Colonic mucosa (tissue), 4 donors: ENCODE measurements at regions not wholly inside any gene's neighbourhood (a gene's known extent, or its start where the extent isn't known, plus 50 kb on each side); places are given as distances from the start of the nearest gene placed in this dataset.

Experiments
- DNase-seq: peaks from one replicate; pipeline ENCODE4 v3.0.0-alpha.2; 2020
- H3K27ac ChIP-seq: fragments of 200-600 bp; one replicate; pipeline ENCODE4 v1.8.0; 2021
- H3K27me3 ChIP-seq: fragments of 200-600 bp; one replicate; pipeline ENCODE4 v1.8.0; 2021
- H3K36me3 ChIP-seq: fragments of 200-600 bp; one replicate; pipeline ENCODE4 v1.8.0; 2021
- H3K4me1 ChIP-seq: fragments of 200-600 bp; one replicate; pipeline ENCODE4 v1.8.0; 2021; ENCODE audit warnings: mild to moderate bottlenecking
- H3K4me3 ChIP-seq: fragments of 200-600 bp; one replicate; pipeline ENCODE4 v1.8.0; 2021
- H3K9ac ChIP-seq, 2 donors: one replicate each; pipeline ENCODE4 v1.7.0; 2013; ENCODE audit warnings: control low read depth in 2 of 2, low read depth in 2 of 2, low read length in 2 of 2
- H3K9me3 ChIP-seq: fragments of 200-600 bp; one replicate; pipeline ENCODE4 v1.8.0; 2021
- intact Hi-C: fragments of 100-400 bp; cut with DNase I; formaldehyde crosslinking; loops from one replicate; pipeline ENCODE4 v1.14.1; 2022
- TF ChIP-seq, protein P1 (sequence below): fragments of 200-600 bp; IDR thresholded peaks from one replicate; pipeline ENCODE4 v1.8.0; 2022; ENCODE audit warnings: antibody characterized with exemption, mild to moderate bottlenecking
- donor health status: healthy.
- donor health status: DM: no; HTN: no; CAD: no.
- donor health status: DM: no; HTN: no; CAD: no.

DNA sequence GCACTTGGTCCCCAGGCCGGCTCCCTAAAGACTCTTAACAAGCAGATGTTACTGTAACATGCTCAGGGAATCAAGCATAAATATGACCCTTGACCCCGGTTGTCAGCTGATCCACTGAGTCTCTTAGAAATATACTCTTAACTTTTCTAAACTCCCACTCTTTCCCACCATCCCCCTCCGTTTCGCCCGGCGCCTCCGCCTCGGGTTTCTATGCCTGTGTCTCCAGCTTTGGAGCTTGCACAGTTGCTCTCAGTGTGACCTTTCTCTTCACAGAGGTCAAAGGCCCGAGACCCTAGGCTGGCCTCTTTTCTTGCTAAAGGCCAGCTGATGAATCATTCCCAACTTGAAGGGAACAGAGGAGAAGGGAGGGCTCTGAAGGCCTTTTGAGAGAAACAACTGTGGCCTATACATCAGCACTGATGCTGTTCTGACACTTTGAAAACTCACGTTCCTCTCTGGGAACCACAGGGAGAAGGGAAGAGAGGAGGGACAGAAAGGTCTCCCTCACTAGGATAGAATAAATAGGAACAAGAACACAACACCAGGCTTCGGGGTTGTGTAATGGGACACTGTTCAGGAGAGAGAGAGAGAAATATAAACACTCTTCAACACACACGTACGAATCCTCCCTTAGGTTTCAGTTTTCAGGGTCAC lies 484.5 kb upstream of the NR2F2 start:
- intact Hi-C loops: no loop called here
- Histone ChIP-seq H3K27ac (no peak overlapping the region), H3K9ac (no peak overlapping the region), H3K4me1 (no peaks in the 10 kb centered on the region), H3K9me3 (no peaks in the 10 kb centered on the region), H3K4me3 (no peak overlapping the region), H3K27me3 (no peaks in the 10 kb centered on the region), H3K36me3 (no peaks in the 10 kb centered on the region)
- no peak for DNase-seq
- TF ChIP-seq, protein P1, sequence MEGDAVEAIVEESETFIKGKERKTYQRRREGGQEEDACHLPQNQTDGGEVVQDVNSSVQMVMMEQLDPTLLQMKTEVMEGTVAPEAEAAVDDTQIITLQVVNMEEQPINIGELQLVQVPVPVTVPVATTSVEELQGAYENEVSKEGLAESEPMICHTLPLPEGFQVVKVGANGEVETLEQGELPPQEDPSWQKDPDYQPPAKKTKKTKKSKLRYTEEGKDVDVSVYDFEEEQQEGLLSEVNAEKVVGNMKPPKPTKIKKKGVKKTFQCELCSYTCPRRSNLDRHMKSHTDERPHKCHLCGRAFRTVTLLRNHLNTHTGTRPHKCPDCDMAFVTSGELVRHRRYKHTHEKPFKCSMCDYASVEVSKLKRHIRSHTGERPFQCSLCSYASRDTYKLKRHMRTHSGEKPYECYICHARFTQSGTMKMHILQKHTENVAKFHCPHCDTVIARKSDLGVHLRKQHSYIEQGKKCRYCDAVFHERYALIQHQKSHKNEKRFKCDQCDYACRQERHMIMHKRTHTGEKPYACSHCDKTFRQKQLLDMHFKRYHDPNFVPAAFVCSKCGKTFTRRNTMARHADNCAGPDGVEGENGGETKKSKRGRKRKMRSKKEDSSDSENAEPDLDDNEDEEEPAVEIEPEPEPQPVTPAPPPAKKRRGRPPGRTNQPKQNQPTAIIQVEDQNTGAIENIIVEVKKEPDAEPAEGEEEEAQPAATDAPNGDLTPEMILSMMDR: no peak

DNA sequence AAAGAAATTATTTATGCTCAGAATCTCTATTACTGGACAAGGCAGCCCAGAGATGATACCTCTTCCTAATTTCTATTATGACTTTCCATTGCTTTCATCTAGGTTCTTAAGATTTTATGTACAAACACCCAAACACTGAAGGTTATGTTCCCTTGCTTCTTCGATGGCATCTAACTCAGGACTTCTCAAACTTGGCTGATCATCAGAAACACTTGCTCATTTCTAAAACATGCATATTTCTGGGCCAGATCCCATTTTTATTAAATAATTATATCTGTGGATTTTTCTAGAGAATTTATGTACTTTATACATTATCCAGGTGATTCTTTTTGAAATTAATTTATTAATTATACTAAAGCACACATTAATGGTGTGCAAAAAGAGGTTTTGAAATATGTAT lies 482.4 kb upstream of the NR2F2 start:
- H3K36me3 ChIP-seq: no peaks in the 10 kb centered on the region
- H3K4me3 ChIP-seq: no peak overlapping the region
- no peak for DNase-seq
- no peak overlapping the region for H3K9ac ChIP-seq
- H3K4me1 ChIP-seq: no peaks in the 10 kb centered on the region
- H3K27me3 ChIP-seq: no peaks in the 10 kb centered on the region
- TF ChIP-seq, protein P1: no peak
- intact Hi-C loops: no loop called here
- H3K27ac ChIP-seq: no peak overlapping the region
- no peaks in the 10 kb centered on the region for H3K9me3 ChIP-seq

DNA sequence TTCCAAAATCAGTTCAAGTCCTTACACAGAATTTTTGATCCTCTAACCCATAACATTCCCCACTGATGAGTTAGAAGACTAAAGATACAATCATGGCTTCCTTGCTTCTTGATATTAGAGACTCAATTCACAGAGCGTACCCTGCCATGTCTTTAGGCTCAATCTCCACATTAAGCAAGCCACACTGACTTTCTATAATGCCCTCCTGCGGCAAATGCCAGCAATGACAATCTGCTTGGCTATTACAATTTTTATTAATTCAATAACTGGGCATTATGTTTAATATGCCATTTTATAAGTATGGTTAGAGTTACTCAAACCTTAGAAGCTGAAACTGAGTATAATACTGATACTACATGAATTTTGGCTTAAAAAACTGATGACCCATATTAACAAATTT lies 479.7 kb upstream of the NR2F2 start:
- intact Hi-C loops: no loop called here
- H3K4me1 ChIP-seq: no peaks in the 10 kb centered on the region

DNA sequence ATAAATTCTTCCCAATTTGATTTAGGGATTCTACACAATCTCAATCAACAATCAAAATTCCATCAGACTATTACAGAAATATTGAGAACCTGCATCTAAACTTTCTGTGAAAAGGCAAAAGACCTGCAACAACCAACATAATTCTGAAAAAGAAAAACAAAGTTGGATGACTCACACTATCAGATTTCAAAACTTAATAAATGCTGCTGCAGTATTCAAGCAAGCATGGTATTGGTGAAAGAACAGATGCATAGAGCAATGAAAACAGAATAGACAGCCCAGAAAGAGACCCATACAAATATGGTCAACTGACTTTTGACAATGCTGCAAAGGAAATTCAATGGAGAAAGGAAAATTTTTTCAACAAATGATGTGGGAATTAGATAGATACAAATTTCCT lies 477.1 kb upstream of the NR2F2 start:
- DNase-seq: no peak
- intact Hi-C loops: no loop called here
- no peak overlapping the region for H3K27ac ChIP-seq

More for the DNA sequence above, 479.7 kb upstream of the NR2F2 start:
- no peaks in the 10 kb centered on the region for H3K9me3 ChIP-seq
- H3K36me3 ChIP-seq: no peaks in the 10 kb centered on the region
- no peak overlapping the region for H3K27ac ChIP-seq
- TF ChIP-seq, protein P1: no peak
- no peaks in the 10 kb centered on the region for H3K27me3 ChIP-seq
- DNase-seq: no peak
- no peak overlapping the region for H3K4me3 ChIP-seq
- H3K9ac ChIP-seq: no peak overlapping the region

DNA sequence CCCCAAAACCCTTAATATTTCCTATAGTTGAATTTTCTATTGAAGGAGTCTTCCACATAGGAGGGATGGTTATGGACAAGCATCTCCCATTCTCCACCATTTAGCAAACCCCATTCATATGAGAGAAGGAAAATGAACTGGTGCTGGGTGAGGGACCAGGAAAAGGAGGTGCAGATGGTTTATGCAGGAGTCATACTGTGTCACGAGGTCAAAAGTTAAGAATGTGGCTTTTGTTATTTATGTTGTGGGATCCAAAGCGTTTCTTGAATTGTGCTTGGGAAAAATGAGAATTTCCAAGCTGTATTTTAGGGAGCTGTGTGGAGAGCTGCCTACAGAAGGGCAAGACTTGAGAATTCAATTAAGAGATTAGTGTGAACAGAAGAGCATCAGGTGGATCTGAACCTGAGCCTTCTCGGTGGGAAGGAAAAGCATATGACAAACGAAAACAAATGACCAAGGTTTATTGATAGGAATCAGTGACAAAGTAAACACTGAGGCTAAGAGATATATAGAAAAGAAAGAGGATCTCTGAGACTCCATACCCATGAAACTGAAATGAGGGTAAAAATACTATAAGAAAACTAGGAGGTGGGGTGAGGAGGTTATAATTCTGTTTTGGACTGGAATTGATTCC lies 473.3 kb upstream of the NR2F2 start:
- TF ChIP-seq, protein P1: no peak
- Histone ChIP-seq H3K9ac (no peak overlapping the region), H3K9me3 (no peaks in the 10 kb centered on the region), H3K36me3 (no peaks in the 10 kb centered on the region), H3K27me3 (no peaks in the 10 kb centered on the region), H3K4me1 (no peaks in the 10 kb centered on the region), H3K4me3 (no peak overlapping the region), H3K27ac (no peak overlapping the region)
- intact Hi-C loops: no loop called here
- no peak for DNase-seq

More for the DNA sequence above, 477.1 kb upstream of the NR2F2 start:
- no peaks in the 10 kb centered on the region for H3K9me3 ChIP-seq
- no peaks in the 10 kb centered on the region for H3K36me3 ChIP-seq
- no peaks in the 10 kb centered on the region for H3K4me1 ChIP-seq
- H3K4me3 ChIP-seq: no peak overlapping the region
- no peak overlapping the region for H3K9ac ChIP-seq
- TF ChIP-seq, protein P1: no peak
- no peaks in the 10 kb centered on the region for H3K27me3 ChIP-seq
